PC-3 (cell line): ENCODE measurements at regions not wholly inside any gene's neighbourhood (a gene's known extent, or its start where the extent isn't known, plus 50 kb on each side); places are given as distances from the start of the nearest gene placed in this dataset.

Experiments used
- CTCF ChIP-seq: fragments of 300-600 bp; sonication (generic); conservative IDR thresholded peaks from 2 replicates; pipeline ENCODE4 v1.5.1; 2017; ENCODE audit warnings: antibody characterized with exemption, low read depth, mild to moderate bottlenecking, low read length
- EZH2 ChIP-seq: fragments of 300-600 bp; sonication (generic); IDR thresholded peaks from one replicate; pipeline ENCODE4 v1.6.1; 2017; ENCODE audit warnings: antibody characterized with exemption, mild to moderate bottlenecking, low read length; ENCODE audit not compliant: unreplicated experiment

- TF ChIP-seq CTCF (no peak), EZH2 (no peak)
These were observed 260.8 kb downstream of the GPATCH2 start for GRCh38 chr1:217369996-217370551.
